ENCODE measurements at regions not wholly inside any gene's neighbourhood (a gene's known extent, or its start where the extent isn't known, plus 50 kb on each side); places are given as distances from the start of the nearest gene placed in this dataset.

DNA sequence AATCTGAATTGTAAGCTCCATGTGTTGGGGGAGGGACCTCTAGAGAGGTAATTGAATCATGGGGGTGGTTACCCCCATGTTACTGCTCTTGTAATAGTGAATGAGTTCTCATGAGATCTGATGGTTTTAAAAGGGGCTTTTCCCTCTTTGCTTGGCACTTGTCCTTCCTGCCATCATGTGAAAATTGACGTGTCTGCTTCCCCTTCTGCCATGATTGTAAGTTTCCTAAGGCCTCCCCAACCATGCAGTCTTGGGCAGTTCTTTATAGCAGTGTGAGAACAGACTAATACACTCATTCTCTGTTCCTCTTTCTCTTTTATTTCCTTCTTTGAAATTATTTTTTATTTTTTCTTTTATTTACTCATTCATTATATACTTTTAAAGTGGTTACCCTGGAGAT is 239.4 kb downstream of the CSNK2A3 start:
- H3K9me3 ChIP-seq (ENCODE audit: control insufficient read depth, low read length) = no peaks in the 10 kb centered on the region
- WGBS, 2 experiments = 93 to 95% methylated on average over 1 of the region's 1 CpG
- no peak overlapping the region for H3K4me3 ChIP-seq (ENCODE audit: insufficient read depth, low read depth, low read length)
- H3K27me3 ChIP-seq (ENCODE audit: control insufficient read depth, insufficient read depth, low read length, poor library complexity, severe bottlenecking) = no peaks in the 10 kb centered on the region
- no peak overlapping the region for H3K27ac ChIP-seq (ENCODE audit: insufficient read depth, low read depth, low read length, poor library complexity, severe bottlenecking)
- H3K36me3 ChIP-seq (ENCODE audit: control insufficient read depth, insufficient read depth, low read length) = no peaks in the 10 kb centered on the region
- H3K4me1 ChIP-seq (ENCODE audit: control insufficient read depth, insufficient read depth, low read length) = no peaks in the 10 kb centered on the region

DNA sequence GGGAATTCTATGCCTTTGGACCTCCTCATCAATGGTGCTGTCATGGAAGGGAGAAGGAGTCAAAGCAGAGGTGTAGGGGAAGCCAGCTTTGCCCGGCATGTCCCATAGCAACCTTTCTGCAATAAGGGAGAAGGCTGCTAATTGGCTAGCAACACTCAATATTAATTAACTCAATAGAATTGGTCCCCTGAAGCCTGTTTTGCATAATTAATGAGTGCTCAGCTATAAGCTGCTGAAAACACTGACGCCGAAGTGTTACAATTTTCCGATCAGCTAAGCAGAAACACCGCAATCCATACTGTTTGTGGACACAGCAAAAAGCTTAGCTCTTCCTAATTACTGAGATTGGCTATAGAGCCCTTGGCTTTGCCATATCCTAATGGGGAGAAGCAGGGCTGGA is 245.0 kb downstream of the CSNK2A3 start:
- no peaks in the 10 kb centered on the region for H3K36me3 ChIP-seq (ENCODE audit: control insufficient read depth, insufficient read depth, low read length)
- WGBS, 2 experiments = 83% methylated on average over 4 to 5 of the region's 5 CpGs

DNA sequence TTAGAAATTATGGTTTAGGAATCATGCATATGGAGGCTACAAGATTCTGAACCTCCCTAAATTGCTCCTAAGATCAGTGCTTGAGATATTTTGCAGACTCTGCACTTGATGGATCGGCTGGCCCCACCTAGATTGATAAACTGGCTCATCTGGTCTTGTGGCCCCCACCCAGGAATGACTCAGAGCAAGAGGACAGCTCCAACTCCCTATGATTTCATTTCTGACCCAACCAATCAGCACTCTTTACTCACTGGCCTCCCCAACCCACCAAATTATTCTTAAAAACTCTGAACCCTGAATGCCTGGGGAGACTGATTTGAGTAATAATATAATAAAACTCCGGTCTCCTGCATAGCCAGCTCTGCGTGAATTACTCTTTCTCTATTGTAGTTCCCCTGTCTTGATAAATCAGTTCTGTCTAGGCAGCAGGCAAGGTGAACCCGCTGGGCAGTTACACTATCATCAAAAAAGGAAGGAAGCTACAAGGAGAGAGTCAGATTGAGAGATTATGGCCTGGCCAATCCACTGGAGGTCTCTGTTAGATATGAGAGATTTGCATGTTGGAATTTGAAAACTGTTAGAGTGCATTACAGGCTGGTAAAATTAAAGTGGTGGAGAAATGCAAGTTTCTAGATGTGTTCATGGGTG is 245.8 kb downstream of the CSNK2A3 start:
- H3K4me3 ChIP-seq (ENCODE audit: insufficient read depth, low read depth, low read length) = no peak overlapping the region
- H3K27ac ChIP-seq (ENCODE audit: insufficient read depth, low read depth, low read length, poor library complexity, severe bottlenecking) = no peak overlapping the region
- no peaks in the 10 kb centered on the region for H3K27me3 ChIP-seq (ENCODE audit: control insufficient read depth, insufficient read depth, low read length, poor library complexity, severe bottlenecking)
- H3K36me3 ChIP-seq (ENCODE audit: control insufficient read depth, insufficient read depth, low read length) = no peaks in the 10 kb centered on the region
- no peaks in the 10 kb centered on the region for H3K4me1 ChIP-seq (ENCODE audit: control insufficient read depth, insufficient read depth, low read length)
- H3K9me3 ChIP-seq (ENCODE audit: control insufficient read depth, low read length) = no peaks in the 10 kb centered on the region
- WGBS, 2 experiments = 82 to 90% methylated on average over 4 of the region's 4 CpGs

More for the DNA sequence above, 245.0 kb downstream of the CSNK2A3 start:
- Histone ChIP-seq H3K27ac (ENCODE audit: insufficient read depth, low read depth, low read length, poor library complexity, severe bottlenecking) (no peak overlapping the region), H3K9me3 (ENCODE audit: control insufficient read depth, low read length) (no peaks in the 10 kb centered on the region), H3K4me1 (ENCODE audit: control insufficient read depth, insufficient read depth, low read length) (no peaks in the 10 kb centered on the region), H3K27me3 (ENCODE audit: control insufficient read depth, insufficient read depth, low read length, poor library complexity, severe bottlenecking) (no peaks in the 10 kb centered on the region), H3K4me3 (ENCODE audit: insufficient read depth, low read depth, low read length) (no peak overlapping the region)

DNA sequence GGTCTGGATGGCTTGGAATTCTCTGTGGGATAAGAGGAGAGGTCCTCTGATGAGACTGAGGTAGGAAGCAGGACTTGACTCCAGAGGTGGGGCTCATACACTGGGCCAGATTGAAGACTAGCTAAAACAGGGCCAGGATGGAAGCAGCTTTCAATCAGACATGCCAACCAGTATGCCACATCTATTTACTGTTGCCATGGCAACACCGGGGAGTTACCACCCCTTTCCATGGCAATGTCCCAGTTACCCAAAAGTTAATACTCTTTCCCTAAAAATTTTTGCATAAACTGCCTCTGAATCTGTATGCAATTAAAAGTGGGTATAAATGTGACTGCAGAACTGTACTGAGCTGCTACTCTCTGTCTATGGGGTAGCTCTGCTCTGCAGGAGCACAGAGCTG is 247.5 kb upstream of the ZBED5 start:
- H3K4me1 ChIP-seq (ENCODE audit: control insufficient read depth, insufficient read depth, low read length) = no peaks in the 10 kb centered on the region
- H3K27ac ChIP-seq (ENCODE audit: insufficient read depth, low read depth, low read length, poor library complexity, severe bottlenecking) = no peak overlapping the region
- no peaks in the 10 kb centered on the region for H3K27me3 ChIP-seq (ENCODE audit: control insufficient read depth, insufficient read depth, low read length, poor library complexity, severe bottlenecking)
- no peaks in the 10 kb centered on the region for H3K9me3 ChIP-seq (ENCODE audit: control insufficient read depth, low read length)
- no peak overlapping the region for H3K4me3 ChIP-seq (ENCODE audit: insufficient read depth, low read depth, low read length)
- H3K36me3 ChIP-seq (ENCODE audit: control insufficient read depth, insufficient read depth, low read length) = no peaks in the 10 kb centered on the region
- WGBS, 2 experiments = 96 to 100% methylated on average over 1 of the region's 1 CpG

DNA sequence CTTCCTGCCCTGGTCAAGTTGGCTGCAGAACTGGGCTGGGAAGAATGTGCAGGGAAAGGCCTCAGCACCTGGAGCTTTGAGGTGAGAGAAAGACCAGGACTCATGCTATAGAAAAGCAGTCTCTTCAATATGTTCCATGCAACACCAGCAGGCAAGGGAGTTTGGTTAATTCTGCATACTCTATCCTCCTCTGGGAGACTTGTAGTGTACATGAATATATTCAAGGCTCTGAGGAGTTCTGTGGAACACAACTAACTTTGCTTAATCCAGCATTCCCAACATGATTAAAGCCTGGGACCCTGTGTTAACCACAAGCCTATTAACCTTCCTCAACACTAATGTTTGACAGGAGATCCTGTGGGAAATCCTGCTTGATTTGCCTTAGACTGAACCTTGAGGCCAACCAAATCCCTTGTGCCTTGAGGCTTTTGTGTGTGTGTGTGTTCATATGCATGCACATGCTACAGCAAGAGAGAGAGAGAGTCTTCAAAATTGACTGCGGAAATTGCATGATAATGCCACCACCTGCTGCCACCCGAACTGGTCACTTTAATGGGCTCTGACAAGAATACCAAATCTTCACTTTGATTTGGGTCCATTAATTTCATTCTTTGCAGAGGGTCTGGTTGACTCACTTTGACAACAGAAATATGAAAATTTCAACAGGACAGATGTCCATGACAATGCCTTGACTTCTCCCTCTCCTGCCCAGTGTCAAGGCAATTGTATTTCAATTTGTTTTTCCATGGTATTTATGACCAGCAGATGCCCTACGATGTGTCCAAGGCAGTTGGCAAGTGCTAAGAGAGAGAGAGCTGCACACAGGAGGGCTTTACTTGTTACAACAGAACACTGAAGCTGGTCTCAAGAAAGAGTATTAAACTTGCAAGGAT is 238.2 kb upstream of the ZBED5 start:
- Histone ChIP-seq H3K27ac (ENCODE audit: insufficient read depth, low read depth, low read length, poor library complexity, severe bottlenecking) (no peak overlapping the region), H3K9me3 (ENCODE audit: control insufficient read depth, low read length) (no peaks in the 10 kb centered on the region), H3K4me3 (ENCODE audit: insufficient read depth, low read depth, low read length) (no peak overlapping the region), H3K4me1 (ENCODE audit: control insufficient read depth, insufficient read depth, low read length) (no peaks in the 10 kb centered on the region), H3K36me3 (ENCODE audit: control insufficient read depth, insufficient read depth, low read length) (no peaks in the 10 kb centered on the region), H3K27me3 (ENCODE audit: control insufficient read depth, insufficient read depth, low read length, poor library complexity, severe bottlenecking) (no peaks in the 10 kb centered on the region)
- 85 to 92% methylated on average over 3 of the region's 3 CpGs for WGBS, 2 experiments

DNA sequence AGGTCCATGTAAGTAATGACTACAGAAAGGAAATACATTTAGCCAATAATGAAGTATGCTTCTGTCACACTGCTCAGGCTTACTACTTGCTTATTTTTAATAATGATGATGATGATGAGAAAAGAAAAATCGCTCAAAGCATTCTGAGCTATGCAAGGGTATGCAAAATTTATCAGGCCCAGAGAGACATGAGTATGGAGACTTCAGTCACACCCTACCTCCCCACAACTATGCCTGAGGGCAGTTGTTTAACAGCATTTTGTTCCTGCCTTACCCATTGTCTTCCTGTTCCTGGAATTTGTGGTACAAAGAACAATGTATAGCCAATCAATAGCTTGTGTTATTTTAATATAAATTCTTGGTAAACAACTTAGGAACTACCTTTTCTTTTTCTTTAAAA is 232.6 kb upstream of the ZBED5 start:
- no peak overlapping the region for H3K27ac ChIP-seq (ENCODE audit: insufficient read depth, low read depth, low read length, poor library complexity, severe bottlenecking)
- 100% methylated on average over 1 of the region's 1 CpG; no CpG with 5 or more reads in 1 of the 2 experiments for WGBS, 2 experiments

DNA sequence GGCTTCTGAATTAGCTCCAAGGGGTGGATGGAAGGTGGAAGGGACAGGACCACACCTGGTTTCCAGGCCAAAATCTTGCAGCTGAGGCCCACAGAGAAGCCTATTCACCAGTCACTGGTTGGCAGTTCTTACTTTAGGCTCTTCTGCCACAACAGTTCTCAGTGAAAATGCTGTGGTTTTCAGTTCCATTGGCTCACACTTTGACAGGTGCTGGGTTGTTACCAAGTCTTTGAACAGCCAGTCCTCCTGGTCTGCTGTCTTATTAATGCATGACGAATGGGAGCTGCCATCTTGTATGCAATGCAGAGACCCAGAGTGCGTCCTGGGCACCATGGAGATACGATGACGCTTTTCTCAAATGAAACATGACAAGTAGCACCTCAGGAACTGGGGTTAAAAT is 232.0 kb upstream of the ZBED5 start:
- H3K27ac ChIP-seq (ENCODE audit: insufficient read depth, low read depth, low read length, poor library complexity, severe bottlenecking) = no peak overlapping the region
- WGBS, 2 experiments = 94 to 96% methylated on average over 4 of the region's 4 CpGs
- H3K4me1 ChIP-seq (ENCODE audit: control insufficient read depth, insufficient read depth, low read length) = no peaks in the 10 kb centered on the region
- H3K4me3 ChIP-seq (ENCODE audit: insufficient read depth, low read depth, low read length) = no peak overlapping the region
- no peaks in the 10 kb centered on the region for H3K36me3 ChIP-seq (ENCODE audit: control insufficient read depth, insufficient read depth, low read length)
- no peaks in the 10 kb centered on the region for H3K9me3 ChIP-seq (ENCODE audit: control insufficient read depth, low read length)
- H3K27me3 ChIP-seq (ENCODE audit: control insufficient read depth, insufficient read depth, low read length, poor library complexity, severe bottlenecking) = no peaks in the 10 kb centered on the region

More for the DNA sequence above, 232.6 kb upstream of the ZBED5 start:
- Histone ChIP-seq H3K27me3 (ENCODE audit: control insufficient read depth, insufficient read depth, low read length, poor library complexity, severe bottlenecking) (no peaks in the 10 kb centered on the region), H3K36me3 (ENCODE audit: control insufficient read depth, insufficient read depth, low read length) (no peaks in the 10 kb centered on the region), H3K4me3 (ENCODE audit: insufficient read depth, low read depth, low read length) (no peak overlapping the region), H3K4me1 (ENCODE audit: control insufficient read depth, insufficient read depth, low read length) (no peaks in the 10 kb centered on the region), H3K9me3 (ENCODE audit: control insufficient read depth, low read length) (no peaks in the 10 kb centered on the region)

DNA sequence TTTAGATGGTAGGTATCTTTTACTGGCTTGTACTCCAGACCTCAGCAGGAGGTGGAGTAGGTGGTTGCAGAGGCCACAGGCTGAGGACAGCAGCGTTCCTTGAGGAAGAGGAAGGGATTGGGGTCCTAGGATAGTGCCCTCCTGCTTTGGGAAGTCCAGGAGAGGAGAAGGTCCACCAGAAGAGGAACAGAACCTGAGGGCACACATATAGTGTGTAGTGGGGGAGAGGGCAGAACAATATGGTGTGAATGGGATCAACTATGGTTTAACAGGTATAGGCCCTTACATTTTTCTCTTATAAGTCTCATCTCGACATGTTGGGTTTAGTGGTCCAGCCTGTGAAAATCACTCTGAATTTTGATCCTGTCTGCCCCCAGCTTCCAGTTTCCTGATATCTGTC is 229.1 kb upstream of the ZBED5 start:
- H3K4me1 ChIP-seq (ENCODE audit: control insufficient read depth, insufficient read depth, low read length) = no peaks in the 10 kb centered on the region
- no peak overlapping the region for H3K27ac ChIP-seq (ENCODE audit: insufficient read depth, low read depth, low read length, poor library complexity, severe bottlenecking)
- no peaks in the 10 kb centered on the region for H3K36me3 ChIP-seq (ENCODE audit: control insufficient read depth, insufficient read depth, low read length)
- no peak overlapping the region for H3K4me3 ChIP-seq (ENCODE audit: insufficient read depth, low read depth, low read length)
- H3K27me3 ChIP-seq (ENCODE audit: control insufficient read depth, insufficient read depth, low read length, poor library complexity, severe bottlenecking) = no peaks in the 10 kb centered on the region
- WGBS, 2 experiments = 90 to 92% methylated on average over 2 of the region's 2 CpGs
- H3K9me3 ChIP-seq (ENCODE audit: control insufficient read depth, low read length) = no peaks in the 10 kb centered on the region

DNA sequence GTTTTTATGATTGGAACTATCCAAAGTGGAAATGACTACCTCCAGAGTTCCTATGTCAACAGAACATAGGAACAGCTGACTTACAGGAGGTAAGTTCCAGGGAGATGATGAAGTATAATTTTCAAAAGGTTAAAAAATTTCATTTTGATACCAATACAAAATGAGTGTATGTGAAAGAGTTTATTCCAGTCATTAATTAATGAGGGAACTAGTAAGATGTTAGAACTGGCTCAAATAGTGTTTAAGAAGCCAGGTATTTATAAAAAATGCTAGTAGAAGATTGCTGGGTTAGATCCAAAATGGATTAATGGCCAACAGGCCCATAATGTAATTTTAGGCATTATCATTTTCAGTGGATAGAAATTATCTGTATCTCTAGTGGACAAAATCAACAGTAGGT is 227.7 kb upstream of the ZBED5 start:
- Histone ChIP-seq H3K27ac (ENCODE audit: insufficient read depth, low read depth, low read length, poor library complexity, severe bottlenecking) (no peak overlapping the region), H3K9me3 (ENCODE audit: control insufficient read depth, low read length) (no peaks in the 10 kb centered on the region), H3K27me3 (ENCODE audit: control insufficient read depth, insufficient read depth, low read length, poor library complexity, severe bottlenecking) (no peaks in the 10 kb centered on the region), H3K4me3 (ENCODE audit: insufficient read depth, low read depth, low read length) (no peak overlapping the region), H3K36me3 (ENCODE audit: control insufficient read depth, insufficient read depth, low read length) (no peaks in the 10 kb centered on the region), H3K4me1 (ENCODE audit: control insufficient read depth, insufficient read depth, low read length) (peaks cover 4% of the 10 kb centered on the region)

DNA sequence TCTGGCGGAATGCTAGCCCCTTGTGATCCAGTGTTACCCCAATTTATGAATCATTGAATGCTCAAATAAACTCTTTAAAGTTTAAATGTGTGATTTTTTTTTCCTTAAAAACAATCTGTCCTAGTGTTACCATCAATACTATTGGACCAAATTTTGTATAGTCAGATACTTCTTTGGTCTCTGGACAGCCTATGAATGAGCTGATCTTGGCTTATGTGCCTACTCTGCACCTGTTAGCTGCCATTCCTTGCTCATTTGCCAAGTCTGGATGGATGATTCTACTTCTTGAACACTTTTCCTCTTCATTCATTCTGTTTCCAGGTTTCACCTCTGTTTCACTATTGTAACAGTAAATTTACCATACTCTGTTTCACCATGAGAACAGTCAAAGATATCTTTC is 226.5 kb upstream of the ZBED5 start:
- WGBS, 2 experiments = 77 to 88% methylated on average over 1 of the region's 1 CpG
- no peaks in the 10 kb centered on the region for H3K36me3 ChIP-seq (ENCODE audit: control insufficient read depth, insufficient read depth, low read length)
- peaks cover 4% of the 10 kb centered on the region for H3K4me1 ChIP-seq (ENCODE audit: control insufficient read depth, insufficient read depth, low read length)
- H3K27me3 ChIP-seq (ENCODE audit: control insufficient read depth, insufficient read depth, low read length, poor library complexity, severe bottlenecking) = no peaks in the 10 kb centered on the region
- H3K9me3 ChIP-seq (ENCODE audit: control insufficient read depth, low read length) = no peaks in the 10 kb centered on the region
- no peak overlapping the region for H3K4me3 ChIP-seq (ENCODE audit: insufficient read depth, low read depth, low read length)
- no peak overlapping the region for H3K27ac ChIP-seq (ENCODE audit: insufficient read depth, low read depth, low read length, poor library complexity, severe bottlenecking)

Data from ectodermal cell (in vitro differentiated cells).